ENCODE measurements at regions not wholly inside any gene's neighbourhood (a gene's known extent, or its start where the extent isn't known, plus 50 kb on each side); places are given as distances from the start of the nearest gene placed in this dataset.

DNA sequence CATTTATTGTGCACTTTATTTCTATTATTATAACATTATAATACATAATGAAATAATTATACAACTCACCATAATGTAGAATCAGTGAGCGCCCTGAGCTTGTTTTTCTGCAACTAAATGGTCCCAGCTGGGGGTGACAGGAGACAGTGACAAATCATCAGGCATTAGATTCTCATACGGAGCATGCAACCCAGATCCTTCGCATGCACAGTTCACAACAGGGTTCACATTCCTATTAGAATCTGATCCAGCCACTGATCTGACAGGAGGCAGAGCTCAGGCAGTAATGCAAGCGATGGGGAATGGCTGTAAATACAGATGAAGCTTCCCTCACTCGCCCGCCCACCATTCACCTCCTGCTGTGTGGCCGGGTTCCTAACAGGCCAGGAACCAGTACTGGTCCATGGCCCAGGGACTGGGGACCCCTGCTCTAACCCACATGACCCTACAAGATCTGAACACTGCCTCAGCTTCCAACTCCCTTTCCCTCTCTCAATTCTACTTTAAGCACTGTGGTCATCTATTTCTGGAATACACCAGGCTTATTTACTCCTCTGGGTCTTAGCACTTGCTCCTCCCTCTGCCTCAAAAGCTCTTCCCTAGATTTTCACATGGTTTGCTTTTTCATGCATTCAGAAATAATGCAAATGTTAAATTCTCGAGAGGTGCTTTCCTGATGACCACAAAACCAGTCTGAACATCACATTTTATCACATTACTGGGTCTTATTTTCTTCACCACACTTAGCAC lies 166.8 kb upstream of the HCCS start:
- H3K4me2 ChIP-seq (ENCODE audit: insufficient read depth, low read length): no peak overlapping the region
- H3K27ac ChIP-seq (ENCODE audit: low read length): no peak overlapping the region
- H3K36me3 ChIP-seq (ENCODE audit: insufficient read depth, low read length): no peaks in the 10 kb centered on the region
- TF ChIP-seq CTCF (IDR thresholded peaks at IDR 0.05; ENCODE audit: borderline replicate concordance, extremely low read depth, low read length, poor library complexity, severe bottlenecking) (no peak), EZH2 (IDR thresholded peaks at IDR 0.05; ENCODE audit: borderline replicate concordance, low read depth, low read length, severe bottlenecking) (no peak)
- H3K4me3 ChIP-seq (ENCODE audit: low read depth in 1 of 2, low read length in 2 of 2): no peak overlapping the region
- no peak overlapping the region for H3K9ac ChIP-seq (ENCODE audit: low read depth, low read length)
- ATAC-seq (ENCODE audit: insufficient read depth, low read depth) (no peak), DNase-seq (no peak)
- H3K79me2 ChIP-seq (ENCODE audit: insufficient read depth, low read length): no peaks in the 10 kb centered on the region
- H3K27me3 ChIP-seq (ENCODE audit: insufficient read depth, low read length, poor library complexity): no peaks in the 10 kb centered on the region
- no peaks in the 10 kb centered on the region for H3K4me1 ChIP-seq (ENCODE audit: insufficient read depth, low read length)
- no peak overlapping the region for H2AFZ ChIP-seq (ENCODE audit: low read depth, low read length)
- no peaks in the 10 kb centered on the region for H4K20me1 ChIP-seq (ENCODE audit: insufficient read depth, low read length)
- no peaks in the 10 kb centered on the region for H3K9me3 ChIP-seq (ENCODE audit: insufficient read depth, low read length, severe bottlenecking)

- Histone ChIP-seq H3K4me2 (ENCODE audit: insufficient read depth, low read length) (no peak overlapping the region), H4K20me1 (ENCODE audit: insufficient read depth, low read length) (no peaks in the 10 kb centered on the region), H3K9ac (ENCODE audit: low read depth, low read length) (no peak overlapping the region), H2AFZ (ENCODE audit: low read depth, low read length) (no peak overlapping the region), H3K27me3 (ENCODE audit: insufficient read depth, low read length, poor library complexity) (no peaks in the 10 kb centered on the region), H3K9me3 (ENCODE audit: insufficient read depth, low read length, severe bottlenecking) (no peaks in the 10 kb centered on the region), H3K36me3 (ENCODE audit: insufficient read depth, low read length) (no peaks in the 10 kb centered on the region), H3K79me2 (ENCODE audit: insufficient read depth, low read length) (no peaks in the 10 kb centered on the region), H3K4me1 (ENCODE audit: insufficient read depth, low read length) (no peaks in the 10 kb centered on the region), H3K4me3 (ENCODE audit: low read depth in 1 of 2, low read length in 2 of 2) (no peak overlapping the region), H3K27ac (ENCODE audit: low read length) (no peak overlapping the region)
- ATAC-seq (ENCODE audit: insufficient read depth, low read depth): no peak
- no peak for TF ChIP-seq EZH2 (IDR thresholded peaks at IDR 0.05; ENCODE audit: borderline replicate concordance, low read depth, low read length, severe bottlenecking)
- no peak for TF ChIP-seq CTCF (IDR thresholded peaks at IDR 0.05; ENCODE audit: borderline replicate concordance, extremely low read depth, low read length, poor library complexity, severe bottlenecking)
- DNase-seq: no peak
Observed at GRCh38 chrX:10945498-10945897, 165.6 kb upstream of the HCCS start.

GRCh38 chrX:10949541-10949940 lies 161.6 kb upstream of the HCCS start:
- Histone ChIP-seq H3K27ac (ENCODE audit: low read length) (no peak overlapping the region), H3K36me3 (ENCODE audit: insufficient read depth, low read length) (no peaks in the 10 kb centered on the region), H3K27me3 (ENCODE audit: insufficient read depth, low read length, poor library complexity) (no peaks in the 10 kb centered on the region), H3K9ac (ENCODE audit: low read depth, low read length) (no peak overlapping the region), H2AFZ (ENCODE audit: low read depth, low read length) (no peak overlapping the region), H3K9me3 (ENCODE audit: insufficient read depth, low read length, severe bottlenecking) (no peaks in the 10 kb centered on the region), H3K79me2 (ENCODE audit: insufficient read depth, low read length) (no peaks in the 10 kb centered on the region), H4K20me1 (ENCODE audit: insufficient read depth, low read length) (no peaks in the 10 kb centered on the region), H3K4me2 (ENCODE audit: insufficient read depth, low read length) (no peak overlapping the region), H3K4me3 (ENCODE audit: low read depth in 1 of 2, low read length in 2 of 2) (no peak overlapping the region), H3K4me1 (ENCODE audit: insufficient read depth, low read length) (no peaks in the 10 kb centered on the region)
- no peak for DNase-seq
- ATAC-seq (ENCODE audit: insufficient read depth, low read depth): no peak
- TF ChIP-seq EZH2 (IDR thresholded peaks at IDR 0.05; ENCODE audit: borderline replicate concordance, low read depth, low read length, severe bottlenecking): no peak
- no peak for TF ChIP-seq CTCF (IDR thresholded peaks at IDR 0.05; ENCODE audit: borderline replicate concordance, extremely low read depth, low read length, poor library complexity, severe bottlenecking)

Measured in DND-41 (cell line).